H1 (cell line): ENCODE measurements at regions not wholly inside any gene's neighbourhood (a gene's known extent, or its start where the extent isn't known, plus 50 kb on each side); places are given as distances from the start of the nearest gene placed in this dataset.

Experiments
- CTCF ChIA-PET: fragments of 300-600 bp; sonication (Branson Sonifier 250); formaldehyde crosslinking; loops from one replicate; lab custom pipeline; 2021; ENCODE audit not compliant: partially characterized antibody; lab: Charles Lee
- POLR2A ChIA-PET: fragments of 300-600 bp; sonication (Branson Sonifier 250); formaldehyde crosslinking; loops from one replicate; lab custom pipeline; 2021; ENCODE audit warnings: inconsistent platforms; ENCODE audit not compliant: partially characterized antibody; lab: Charles Lee
- DNase-seq, 2 experiments: peaks; one replicate each; pipeline versions ENCODE4 v3.0.0 to v3.0.0-alpha.2; 2010 to 2022; ENCODE audit warnings: low spot score in 2 of 2, low read depth in 1 of 2, mixed read lengths in 1 of 2
- FAIRE-seq: peaks from 2 replicates; lab custom pipeline; 2011; peaks lifted over from hg19 to GRCh38; lab: Jason Lieb, UNC
- H2AFZ ChIP-seq: 2 replicates; pipeline ENCODE4 v1.8.1; 2012; ENCODE audit warnings: low read length, inconsistent platforms
- H2AK5ac ChIP-seq: 2 replicates; pipeline ENCODE4 v1.6.1; 2013; ENCODE audit warnings: low read depth, low read length
- H2BK120ac ChIP-seq: replicated peaks from 2 replicates; pipeline ENCODE3; 2013; ENCODE audit warnings: low read depth, low read length, inconsistent platforms
- H2BK12ac ChIP-seq: 2 replicates; pipeline ENCODE4 v1.6.1; 2013; ENCODE audit warnings: low read depth, low read length
- H2BK15ac ChIP-seq: 2 replicates; pipeline ENCODE4 v1.6.1; 2013; ENCODE audit warnings: low read length
- H2BK20ac ChIP-seq: 2 replicates; pipeline ENCODE4 v1.6.1; 2013; ENCODE audit warnings: low read length
- H2BK5ac ChIP-seq: 2 replicates; pipeline ENCODE4 v1.6.1; 2013; ENCODE audit warnings: low read depth, low read length
- H3K14ac ChIP-seq: 2 replicates; pipeline ENCODE4 v1.6.1; 2013; ENCODE audit warnings: inconsistent platforms; ENCODE audit not compliant: insufficient read length
- H3K18ac ChIP-seq: 2 replicates; pipeline ENCODE4 v1.6.1; 2013; ENCODE audit warnings: low read length; ENCODE audit errors: extremely low read depth
- H3K23ac ChIP-seq: 2 replicates; pipeline ENCODE4 v1.6.1; 2013; ENCODE audit warnings: inconsistent platforms; ENCODE audit not compliant: insufficient read length
- H3K23me2 ChIP-seq: 2 replicates; pipeline ENCODE4 v1.6.1; 2013; ENCODE audit warnings: low read depth, low read length
- H3K27ac ChIP-seq: 2 replicates; pipeline ENCODE4 v1.6.1; 2011; ENCODE audit warnings: low read depth, low read length, inconsistent platforms
- H3K27me3 ChIP-seq, 4 experiments: replicated peaks in 1 of 4; 1 replicate in 1 of 4; 2 replicates in 3 of 4; pipeline versions ENCODE4 v1.6.1 to v1.8.1; 2011 to 2013; ENCODE audit warnings: low read length in 3 of 4, mild to moderate bottlenecking in 3 of 4, inconsistent platforms in 2 of 4, mixed read lengths in 2 of 4, moderate library complexity in 1 of 4; ENCODE audit not compliant: control insufficient read depth in 3 of 4, insufficient read depth in 3 of 4; ENCODE audit errors: extremely low read depth in 1 of 4
- H3K36me3 ChIP-seq, 4 experiments: 2 replicates each; pipeline versions ENCODE4 v1.6.1 to v1.8.1; 2011 to 2013; ENCODE audit warnings: mild to moderate bottlenecking in 4 of 4, low read length in 3 of 4, moderate library complexity in 2 of 4, control low read depth in 1 of 4, inconsistent platforms in 1 of 4; ENCODE audit not compliant: insufficient read depth in 4 of 4, control insufficient read depth in 2 of 4
- H3K4ac ChIP-seq: replicated peaks from 2 replicates; pipeline ENCODE3; 2013; ENCODE audit warnings: low read length, low read depth, mixed read lengths, inconsistent platforms; ENCODE audit not compliant: insufficient read length
- H3K4me1 ChIP-seq, 4 experiments: replicated peaks in 1 of 4; 1 replicate in 1 of 4; 2 replicates in 3 of 4; pipeline versions ENCODE4 v1.6.1 to v1.8.1; 2011 to 2013; ENCODE audit warnings: low read length in 3 of 4, inconsistent platforms in 2 of 4, mixed read lengths in 1 of 4; ENCODE audit not compliant: insufficient read depth in 4 of 4, control insufficient read depth in 3 of 4
- H3K4me2 ChIP-seq, 2 experiments: 2 replicates each; pipeline versions ENCODE4 v1.6.1 to v1.8.1; 2011 to 2013; ENCODE audit warnings: low read depth in 2 of 2, low read length in 2 of 2, control low read depth in 1 of 2, inconsistent platforms in 1 of 2, mild to moderate bottlenecking in 1 of 2; ENCODE audit not compliant: insufficient read depth in 1 of 2
- H3K4me3 ChIP-seq, 4 experiments: fragments of 200-600, 300-600 bp in 1 of 4; sonication (generic), shearing (Covaris generic), sonication (Bioruptor Twin) in 1 of 4; 2 replicates each; pipeline versions ENCODE4 v1.5.1 to v1.8.1; 2011 to 2016; ENCODE audit warnings: low read length in 4 of 4, low read depth in 3 of 4, control low read depth in 2 of 4, inconsistent platforms in 2 of 4, mild to moderate bottlenecking in 2 of 4, mixed read lengths in 1 of 4, moderate library complexity in 1 of 4; ENCODE audit not compliant: insufficient read depth in 2 of 4; ENCODE audit errors: extremely low read depth in 1 of 4
- H3K56ac ChIP-seq: replicated peaks from 2 replicates; pipeline ENCODE3; 2013; ENCODE audit warnings: low read depth, mild to moderate bottlenecking, mixed read lengths, low read length, inconsistent platforms; ENCODE audit not compliant: insufficient read length
- H3K79me1 ChIP-seq: 2 replicates; pipeline ENCODE4 v1.6.1; 2013; ENCODE audit warnings: low read depth, low read length, control low read depth
- H3K79me2 ChIP-seq, 2 experiments: 2 replicates each; pipeline versions ENCODE4 v1.6.1 to v1.8.1; 2012 to 2013; ENCODE audit warnings: low read length in 2 of 2, mild to moderate bottlenecking in 2 of 2, inconsistent platforms in 1 of 2; ENCODE audit not compliant: insufficient read depth in 2 of 2, control insufficient read depth in 1 of 2
- H3K9ac ChIP-seq, 4 experiments: replicated peaks in 1 of 4; 1 replicate in 1 of 4; 2 replicates in 3 of 4; pipeline versions ENCODE4 v1.6.1 to v1.8.1; 2011 to 2013; ENCODE audit warnings: low read depth in 3 of 4, low read length in 3 of 4, control low read depth in 2 of 4, mild to moderate bottlenecking in 2 of 4, moderate library complexity in 2 of 4, inconsistent platforms in 1 of 4; ENCODE audit errors: extremely low read depth in 1 of 4
- H3K9me3 ChIP-seq, 2 experiments: 2 replicates each; pipeline versions ENCODE4 v1.6.1 to v1.8.1; 2012 to 2013; ENCODE audit warnings: mild to moderate bottlenecking in 2 of 2, moderate library complexity in 2 of 2, control low read depth in 1 of 2, inconsistent platforms in 1 of 2, low read depth in 1 of 2, low read length in 1 of 2, mixed read lengths in 1 of 2; ENCODE audit not compliant: insufficient read depth in 2 of 2
- H4K20me1 ChIP-seq, 2 experiments: replicated peaks in 1 of 2; 2 replicates each; pipeline versions ENCODE3 to v1.8.1; 2011 to 2013; ENCODE audit warnings: inconsistent platforms in 2 of 2, low read length in 2 of 2, mild to moderate bottlenecking in 1 of 2; ENCODE audit not compliant: insufficient read depth in 2 of 2, control insufficient read depth in 1 of 2
- H4K5ac ChIP-seq: 2 replicates; pipeline ENCODE4 v1.6.1; 2013; ENCODE audit warnings: low read length, low read depth, mixed read lengths, inconsistent platforms; ENCODE audit not compliant: insufficient read length
- H4K8ac ChIP-seq: 2 replicates; pipeline ENCODE4 v1.8.0; 2013; ENCODE audit warnings: mild to moderate bottlenecking, moderate library complexity, low read length, inconsistent platforms; ENCODE audit not compliant: insufficient read depth; ENCODE audit errors: extremely low read depth
- H4K91ac ChIP-seq: replicated peaks from 2 replicates; pipeline ENCODE3; 2013; ENCODE audit warnings: low read length, mixed read lengths, inconsistent platforms; ENCODE audit not compliant: insufficient read length
- CBX5 ChIP-seq: fragments of 300-800, 300-1000 bp; sonication (generic); IDR thresholded peaks from 2 replicates; pipeline ENCODE4 v1.7.1; 2016; ENCODE audit warnings: antibody characterized with exemption, low read length, low read depth
- CREB1 ChIP-seq: IDR thresholded peaks from 2 replicates; pipeline ENCODE4 v1.6.1; 2012; ENCODE audit warnings: inconsistent platforms
- FOSL1 ChIP-seq: IDR thresholded peaks from 2 replicates; pipeline ENCODE4 v1.6.1; 2011; ENCODE audit warnings: mild to moderate bottlenecking, low read depth, low read length, moderate library complexity; ENCODE audit not compliant: insufficient read depth
- GABPA ChIP-seq: IDR thresholded peaks from 2 replicates; pipeline ENCODE4 v1.6.1; 2011; ENCODE audit warnings: mild to moderate bottlenecking, low read length, moderate library complexity, borderline replicate concordance; ENCODE audit not compliant: insufficient read depth
- WGBS, 2 experiments: shearing (Covaris generic) in 1 of 2; methylation state at CpG; one replicate each; pipeline versions ENCODE4 v1.1.6 to v1.1.7; 2013 to 2015; ENCODE audit warnings: low lambda C conversion rate in 2 of 2, mixed read lengths in 2 of 2, inconsistent platforms in 1 of 2, low coverage in 1 of 2, missing lambda C conversion rate in 1 of 2; ENCODE audit not compliant: insufficient replicate concordance in 2 of 2, insufficient coverage in 1 of 2, insufficient read length in 1 of 2; ENCODE audit errors: extremely low coverage in 1 of 2, missing lambda C conversion rate in 1 of 2; 5-methylcytosine and 5-hydroxymethylcytosine counted together

- Histone ChIP-seq H3K4me2 (0 out of 4 replicates have a peak overlapping the region, but pooled peaks of 1 of the 2 experiments have one; percentile 26), H2BK120ac (no peak overlapping the region), H4K20me1 (no peaks in the 10 kb centered on the region), H3K4ac (no peak overlapping the region), H3K18ac (no peak overlapping the region), H2BK5ac (no peak overlapping the region), H4K91ac (no peak overlapping the region), H3K9ac (no peak overlapping the region), H3K79me1 (no peaks in the 10 kb centered on the region), H3K4me3 (no peak overlapping the region), H3K9me3 (no peaks in the 10 kb centered on the region), H3K27me3 (no peaks in the 10 kb centered on the region), H3K14ac (no peak overlapping the region), H3K36me3 (no peaks in the 10 kb centered on the region), H3K4me1 (peaks cover 0 to 5% (median 2%) of the 10 kb centered on the region in 4 experiments; a peak in 1 of 7 replicates), H2AK5ac (no peak overlapping the region), H3K23ac (no peak overlapping the region), H3K56ac (no peak overlapping the region), H4K8ac (no peak overlapping the region), H3K23me2 (no peaks in the 10 kb centered on the region), H2AFZ (no peak overlapping the region), H4K5ac (no peak overlapping the region), H2BK12ac (no peak overlapping the region), H2BK15ac (no peak overlapping the region), H3K79me2 (no peaks in the 10 kb centered on the region), H3K27ac (no peak overlapping the region), H2BK20ac (no peak overlapping the region)
- ChIA-PET POLR2A (no interaction called here), CTCF (interaction anchor here (0.6 kb wide), 1 partner anchor 18 kb away, joined by 3 read pairs; no protein-coding TSS in a partner anchor)
- peak; percentile 83 for FAIRE-seq
- WGBS, 2 experiments = 51% methylated on average over 4 of the region's 4 CpGs; no CpG with 5 or more reads in 1 of the 2 experiments
- DNase-seq = no peak
- TF ChIP-seq CREB1 = no peak
- TF ChIP-seq CBX5 = no peak
- no peak for TF ChIP-seq FOSL1
- no peak for TF ChIP-seq GABPA
Measured at GRCh38 chr11:30719371-30719770, 133.2 kb upstream of the MPPED2 start.
